K562 (cell line): ENCODE measurements at regions not wholly inside any gene's neighbourhood (a gene's known extent, or its start where the extent isn't known, plus 50 kb on each side); places are given as distances from the start of the nearest gene placed in this dataset.
A peak's percentile ranks its signal among the peaks of the same experiment; 100 is the strongest.

ENCODE experiments used
- CBFA2T3 ChIP-seq: fragments of 450-650 bp; IDR thresholded peaks from 2 replicates; pipeline ENCODE4 v1.6.1; 2017
- CREBBP ChIP-seq: IDR thresholded peaks from one replicate; pipeline ENCODE4 v1.6.1; 2012; ENCODE audit warnings: low read depth, mild to moderate bottlenecking, control low read depth, inconsistent platforms, low read length
- CREM ChIP-seq: IDR thresholded peaks from 2 replicates; pipeline ENCODE4 v1.6.1; 2014; ENCODE audit warnings: antibody characterized with exemption, low read depth
- EP400 ChIP-seq: fragments of 450-650 bp; IDR thresholded peaks from 2 replicates; pipeline ENCODE4 v1.6.1; 2017; ENCODE audit warnings: antibody characterized with exemption, mild to moderate bottlenecking, moderate library complexity
- GATA2 ChIP-seq: sonication (generic); formaldehyde crosslinking; IDR thresholded peaks from 2 replicates; pipeline ENCODE4 v1.4.0; 2020; ENCODE audit warnings: mild to moderate bottlenecking, missing genetic modification reagents
- HNRNPLL ChIP-seq: fragments of 200-400 bp; formaldehyde crosslinking; IDR thresholded peaks from 2 replicates; pipeline ENCODE4 v1.6.1; 2017; ENCODE audit warnings: low read length, low read depth, mild to moderate bottlenecking; ENCODE audit not compliant: poor library complexity, severe bottlenecking
- MAZ ChIP-seq, 2 experiments: fragments of 450-650 bp in 1 of 2; sonication (generic) in 1 of 2; formaldehyde crosslinking; IDR thresholded peaks in 1 of 2; conservative IDR thresholded peaks in 1 of 2; 2 replicates each; pipeline versions ENCODE4 v1.4.0 to v1.5.0; 2020; ENCODE audit warnings: mild to moderate bottlenecking in 1 of 2, missing genetic modification reagents in 1 of 2
- MXI1 ChIP-seq: IDR thresholded peaks from 2 replicates; pipeline ENCODE4 v1.6.1; 2011; ENCODE audit warnings: low read depth, mild to moderate bottlenecking, improper control_type of control experiment, low read length
- NCOA2 ChIP-seq, 2 experiments: fragments of 450-650 bp; IDR thresholded peaks; 2 replicates each; pipeline ENCODE4 v1.6.1; 2018; ENCODE audit warnings: mild to moderate bottlenecking in 2 of 2, moderate library complexity in 1 of 2; ENCODE audit not compliant: partially characterized antibody in 2 of 2
- NFATC3 ChIP-seq: fragments of 450-650 bp; IDR thresholded peaks from 2 replicates; pipeline ENCODE4 v1.6.1; 2017; ENCODE audit warnings: mild to moderate bottlenecking
- NR2C2 ChIP-seq, 2 experiments: fragments of 200-800 bp in 1 of 2; sonication (Bioruptor generic) in 1 of 2; sonication (generic) in 1 of 2; formaldehyde crosslinking in 1 of 2; IDR thresholded peaks; 2 replicates each; pipeline versions ENCODE4 v1.6.1 to v1.8.0; 2016 to 2022; ENCODE audit warnings: mild to moderate bottlenecking in 1 of 2, missing compliant biosample characterization in 1 of 2, missing genetic modification characterization in 1 of 2, missing genetic modification reagents in 1 of 2
- PTTG1 ChIP-seq: fragments of 450-650 bp; IDR thresholded peaks from 2 replicates; pipeline ENCODE4 v1.6.1; 2016; ENCODE audit warnings: low read depth, mild to moderate bottlenecking, missing genetic modification characterization, missing compliant biosample characterization
- SLC30A9 ChIP-seq: fragments of 250-450 bp; sonication (Bioruptor Pico); IDR thresholded peaks from 2 replicates; pipeline ENCODE4 v1.8.0; 2022; ENCODE audit warnings: mild to moderate bottlenecking, moderate library complexity
- TGIF2 ChIP-seq: sonication (generic); formaldehyde crosslinking; IDR thresholded peaks from 2 replicates; pipeline ENCODE4 v1.8.1; 2022; ENCODE audit warnings: mild to moderate bottlenecking, missing genetic modification reagents, moderate library complexity
- YBX1 ChIP-seq: fragments of 450-650 bp; IDR thresholded peaks from 2 replicates; pipeline ENCODE4 v1.7.1; 2016; ENCODE audit warnings: mild to moderate bottlenecking
- ZNF583 ChIP-seq: fragments of 250-450 bp; sonication (Bioruptor Pico); IDR thresholded peaks from 2 replicates; pipeline ENCODE4 v1.4.0; 2020
- TF ChIP-seq, protein P1 (sequence below): fragments of 450-650 bp; formaldehyde crosslinking; IDR thresholded peaks from 2 replicates; pipeline ENCODE4 v1.4.0; 2022; ENCODE audit warnings: missing genetic modification characterization
- TF ChIP-seq, protein P2 (sequence below), 2 experiments: fragments of 450-650 bp; conservative IDR thresholded peaks; 2 replicates each; pipeline ENCODE4 v1.6.1; 2017; ENCODE audit warnings: mild to moderate bottlenecking in 2 of 2, moderate library complexity in 2 of 2
- TF ChIP-seq, protein P3 (sequence below), 2 experiments: IDR thresholded peaks in 1 of 2; conservative IDR thresholded peaks in 1 of 2; 2 replicates each; pipeline ENCODE4 v1.6.1; 2016; ENCODE audit warnings: low read depth in 2 of 2, mild to moderate bottlenecking in 1 of 2, missing compliant biosample characterization in 1 of 2, missing genetic modification characterization in 1 of 2, moderate library complexity in 1 of 2
- TF ChIP-seq, protein P4 (sequence below): fragments of 450-650 bp; formaldehyde crosslinking; IDR thresholded peaks from 2 replicates; pipeline ENCODE4 v1.4.0; 2020; ENCODE audit warnings: mild to moderate bottlenecking, moderate library complexity

DNA sequence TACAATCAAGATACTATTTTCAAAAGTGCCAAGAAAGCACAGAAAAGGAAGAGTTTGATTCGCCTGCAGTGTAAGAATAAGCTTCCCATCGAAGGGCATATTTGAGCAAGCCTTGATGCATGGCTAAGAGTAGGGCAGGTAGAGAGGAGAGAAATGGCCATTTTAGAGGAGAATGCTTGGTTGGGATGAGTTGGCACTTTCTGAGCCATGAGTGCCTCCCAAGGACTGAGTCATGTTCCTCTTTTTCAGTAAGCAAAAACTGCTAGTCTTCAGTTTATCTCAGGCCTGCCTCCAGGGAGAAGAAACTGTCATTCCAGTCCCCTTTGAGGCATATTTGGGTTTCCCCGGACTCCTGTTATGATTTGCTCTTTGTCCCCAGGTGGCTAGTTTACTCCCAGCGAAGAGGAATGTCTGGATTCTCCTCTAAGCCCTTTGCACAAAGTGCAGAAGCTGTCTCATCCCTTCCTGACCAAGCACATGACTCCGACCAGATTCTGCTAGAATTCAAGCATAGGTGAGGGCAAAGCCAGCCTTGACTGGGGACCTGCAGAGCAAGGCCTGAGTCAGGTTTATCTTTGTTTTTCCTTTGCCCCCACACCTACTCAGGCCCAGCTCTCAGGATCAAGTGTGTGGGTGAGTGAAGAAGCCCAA lies 115.2 kb downstream of the TTC32 start (continued):
- TF ChIP-seq, protein P1, sequence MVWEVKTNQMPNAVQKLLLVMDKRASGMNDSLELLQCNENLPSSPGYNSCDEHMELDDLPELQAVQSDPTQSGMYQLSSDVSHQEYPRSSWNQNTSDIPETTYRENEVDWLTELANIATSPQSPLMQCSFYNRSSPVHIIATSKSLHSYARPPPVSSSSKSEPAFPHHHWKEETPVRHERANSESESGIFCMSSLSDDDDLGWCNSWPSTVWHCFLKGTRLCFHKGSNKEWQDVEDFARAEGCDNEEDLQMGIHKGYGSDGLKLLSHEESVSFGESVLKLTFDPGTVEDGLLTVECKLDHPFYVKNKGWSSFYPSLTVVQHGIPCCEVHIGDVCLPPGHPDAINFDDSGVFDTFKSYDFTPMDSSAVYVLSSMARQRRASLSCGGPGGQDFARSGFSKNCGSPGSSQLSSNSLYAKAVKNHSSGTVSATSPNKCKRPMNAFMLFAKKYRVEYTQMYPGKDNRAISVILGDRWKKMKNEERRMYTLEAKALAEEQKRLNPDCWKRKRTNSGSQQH (CRISPR knock-in tag), result no peak
- TF ChIP-seq NFATC3 (no peak), NCOA2 (IDR thresholded peaks at IDR 0.05; ENCODE audit: partially characterized antibody in 2 of 2) (no peak), SLC30A9 (CRISPR knock-in tag) (no peak), MXI1 (no peak), GATA2 (CRISPR knock-in tag) (no peak), MAZ (CRISPR knock-in tag; conservative IDR thresholded peaks at IDR 0.05 in 1 of 2, IDR thresholded peaks at IDR 0.05 in 1 of 2) (0 out of 4 replicates have a peak, but pooled peaks of 1 of the 2 experiments have one; percentile 23), ZNF583 (no peak), EP400 (peak; percentile 53; the same call in 1 of the 2 replicates), CREBBP (no peak), CREM (no peak; the same call in 1 of the 2 replicates), YBX1 (no peak), PTTG1 (tag) (no peak; the same call in 1 of the 2 replicates), CBFA2T3 (peak; percentile 19; the same call in 1 of the 2 replicates), TGIF2 (CRISPR knock-in tag) (no peak), HNRNPLL (no peak), NR2C2 (CRISPR knock-in tag; IDR thresholded peaks at IDR 0.05) (no peak), NR2C2 (tag; IDR thresholded peaks at IDR 0.05) (no peak; the same call in none of the 2 replicates)
- TF ChIP-seq, protein P2, sequence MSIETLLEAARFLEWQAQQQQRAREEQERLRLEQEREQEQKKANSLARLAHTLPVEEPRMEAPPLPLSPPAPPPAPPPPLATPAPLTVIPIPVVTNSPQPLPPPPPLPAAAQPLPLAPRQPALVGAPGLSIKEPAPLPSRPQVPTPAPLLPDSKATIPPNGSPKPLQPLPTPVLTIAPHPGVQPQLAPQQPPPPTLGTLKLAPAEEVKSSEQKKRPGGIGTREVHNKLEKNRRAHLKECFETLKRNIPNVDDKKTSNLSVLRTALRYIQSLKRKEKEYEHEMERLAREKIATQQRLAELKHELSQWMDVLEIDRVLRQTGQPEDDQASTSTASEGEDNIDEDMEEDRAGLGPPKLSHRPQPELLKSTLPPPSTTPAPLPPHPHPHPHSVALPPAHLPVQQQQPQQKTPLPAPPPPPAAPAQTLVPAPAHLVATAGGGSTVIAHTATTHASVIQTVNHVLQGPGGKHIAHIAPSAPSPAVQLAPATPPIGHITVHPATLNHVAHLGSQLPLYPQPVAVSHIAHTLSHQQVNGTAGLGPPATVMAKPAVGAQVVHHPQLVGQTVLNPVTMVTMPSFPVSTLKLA (conservative IDR thresholded peaks at IDR 0.05), result no peak; a peak in 1 of 4 replicates
- TF ChIP-seq, protein P3, sequence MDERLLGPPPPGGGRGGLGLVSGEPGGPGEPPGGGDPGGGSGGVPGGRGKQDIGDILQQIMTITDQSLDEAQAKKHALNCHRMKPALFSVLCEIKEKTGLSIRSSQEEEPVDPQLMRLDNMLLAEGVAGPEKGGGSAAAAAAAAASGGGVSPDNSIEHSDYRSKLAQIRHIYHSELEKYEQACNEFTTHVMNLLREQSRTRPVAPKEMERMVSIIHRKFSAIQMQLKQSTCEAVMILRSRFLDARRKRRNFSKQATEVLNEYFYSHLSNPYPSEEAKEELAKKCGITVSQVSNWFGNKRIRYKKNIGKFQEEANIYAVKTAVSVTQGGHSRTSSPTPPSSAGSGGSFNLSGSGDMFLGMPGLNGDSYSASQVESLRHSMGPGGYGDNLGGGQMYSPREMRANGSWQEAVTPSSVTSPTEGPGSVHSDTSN (CRISPR knock-in tag; IDR thresholded peaks at IDR 0.05; ENCODE audit: low read depth), result no peak
- TF ChIP-seq, protein P3 (tag; conservative IDR thresholded peaks at IDR 0.05; ENCODE audit: low read depth), result no peak
- TF ChIP-seq, protein P4, sequence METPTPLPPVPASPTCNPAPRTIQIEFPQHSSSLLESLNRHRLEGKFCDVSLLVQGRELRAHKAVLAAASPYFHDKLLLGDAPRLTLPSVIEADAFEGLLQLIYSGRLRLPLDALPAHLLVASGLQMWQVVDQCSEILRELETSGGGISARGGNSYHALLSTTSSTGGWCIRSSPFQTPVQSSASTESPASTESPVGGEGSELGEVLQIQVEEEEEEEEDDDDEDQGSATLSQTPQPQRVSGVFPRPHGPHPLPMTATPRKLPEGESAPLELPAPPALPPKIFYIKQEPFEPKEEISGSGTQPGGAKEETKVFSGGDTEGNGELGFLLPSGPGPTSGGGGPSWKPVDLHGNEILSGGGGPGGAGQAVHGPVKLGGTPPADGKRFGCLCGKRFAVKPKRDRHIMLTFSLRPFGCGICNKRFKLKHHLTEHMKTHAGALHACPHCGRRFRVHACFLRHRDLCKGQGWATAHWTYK (CRISPR knock-in tag), result 0 out of 2 replicates have a peak, but pooled peaks have one; percentile 45
